GM23338 (cell line): ENCODE measurements at regions not wholly inside any gene's neighbourhood (a gene's known extent, or its start where the extent isn't known, plus 50 kb on each side); places are given as distances from the start of the nearest gene placed in this dataset.

Source experiments
- ATAC-seq: fragments of 200-7000 bp; cut with Tn5 transposase; 3 replicates; pipeline ENCODE4 v1.9.1; 2020
- DNase-seq: peaks from one replicate; pipeline ENCODE4 v3.0.0-alpha.2; 2015; ENCODE audit warnings: low spot score
- H2AFZ ChIP-seq: fragments of 200-600 bp; sonication (generic); 2 replicates; pipeline ENCODE4 v1.8.0; 2016; ENCODE audit warnings: antibody characterized with exemption, mild to moderate bottlenecking, moderate library complexity
- H3F3A ChIP-seq: fragments of 200-600 bp; sonication (generic); replicated peaks from 2 replicates; pipeline ENCODE4 v1.8.0; 2017; ENCODE audit warnings: antibody characterized with exemption, mixed run types, low read depth
- H3K27ac ChIP-seq: fragments of 200-600 bp; sonication (generic); 2 replicates; pipeline ENCODE4 v1.6.1; 2016; ENCODE audit warnings: low read depth
- H3K27me3 ChIP-seq: fragments of 200-600 bp; sonication (generic); 2 replicates; pipeline ENCODE4 v1.8.0; 2016; ENCODE audit warnings: mild to moderate bottlenecking, mixed run types, moderate library complexity; ENCODE audit not compliant: insufficient read depth
- H3K36me3 ChIP-seq: fragments of 200-600 bp; sonication (generic); 2 replicates; pipeline ENCODE4 v1.8.0; 2016; ENCODE audit warnings: mild to moderate bottlenecking; ENCODE audit not compliant: insufficient read depth
- H3K4me1 ChIP-seq: fragments of 200-600 bp; sonication (generic); 2 replicates; pipeline ENCODE4 v1.8.0; 2016; ENCODE audit warnings: mild to moderate bottlenecking, moderate library complexity; ENCODE audit not compliant: insufficient read depth
- H3K4me2 ChIP-seq: fragments of 200-600 bp; sonication (generic); 2 replicates; pipeline ENCODE4 v1.7.1; 2017; ENCODE audit warnings: mixed run types
- H3K4me3 ChIP-seq: fragments of 200-600 bp; sonication (generic); 2 replicates; pipeline ENCODE4 v1.6.1; 2016; ENCODE audit warnings: mixed run types
- H3K79me2 ChIP-seq: fragments of 200-600 bp; sonication (generic); replicated peaks from 2 replicates; pipeline ENCODE4 v1.8.0; 2017; ENCODE audit warnings: mild to moderate bottlenecking; ENCODE audit not compliant: insufficient read depth
- H3K9me2 ChIP-seq: fragments of 200-600 bp; sonication (generic); 2 replicates; pipeline ENCODE4 v1.8.0; 2017; ENCODE audit not compliant: insufficient read depth
- H4K20me1 ChIP-seq: fragments of 200-600 bp; sonication (generic); replicated peaks from 2 replicates; pipeline ENCODE4 v1.8.0; 2017; ENCODE audit warnings: mild to moderate bottlenecking; ENCODE audit not compliant: insufficient read depth
- H3K27ac Mint-ChIP-seq: 2 replicates; pipeline ENCODE4 v1.8.0; 2020; ENCODE audit warnings: inconsistent platforms, mild to moderate bottlenecking, moderate library complexity, mixed read lengths
- H3K27me3 Mint-ChIP-seq: 3 replicates; pipeline ENCODE4 v1.8.0; 2022; ENCODE audit warnings: low read depth, mild to moderate bottlenecking, moderate library complexity, mixed read lengths, inconsistent platforms; ENCODE audit not compliant: insufficient read depth, poor library complexity
- H3K36me3 Mint-ChIP-seq: 3 replicates; pipeline ENCODE4 v1.8.0; 2021; ENCODE audit warnings: low read depth, mild to moderate bottlenecking, inconsistent platforms, moderate library complexity, mixed read lengths
- H3K4me1 Mint-ChIP-seq: 3 replicates; pipeline ENCODE4 v1.8.0; 2020; ENCODE audit warnings: mild to moderate bottlenecking, inconsistent platforms, mixed read lengths
- H3K4me3 Mint-ChIP-seq: 3 replicates; pipeline ENCODE4 v1.8.0; 2021; ENCODE audit warnings: moderate library complexity, mild to moderate bottlenecking, inconsistent platforms, mixed read lengths
- H3K9me3 Mint-ChIP-seq: 3 replicates; pipeline ENCODE4 v1.8.0; 2020; ENCODE audit warnings: moderate library complexity, mild to moderate bottlenecking, inconsistent platforms, mixed read lengths
- CREB1 ChIP-seq: fragments of 250-450 bp; sonication (Bioruptor Pico); IDR thresholded peaks from 2 replicates; pipeline ENCODE4 v1.5.0; 2020; ENCODE audit warnings: low read depth, mild to moderate bottlenecking, moderate library complexity
- CTCF ChIP-seq, 2 experiments: fragments of 200-600 bp in 1 of 2; sonication (generic) in 1 of 2; conservative IDR thresholded peaks; 2 replicates each; pipeline versions ENCODE4 v1.5.1 to v1.6.1; 2016 to 2017; ENCODE audit warnings: antibody characterized with exemption in 2 of 2, low read depth in 2 of 2, mild to moderate bottlenecking in 2 of 2, moderate library complexity in 1 of 2
- ETS1 ChIP-seq: IDR thresholded peaks from 2 replicates; pipeline ENCODE4 v1.6.1; 2016; ENCODE audit warnings: antibody characterized with exemption
- EZH2 ChIP-seq: fragments of 200-600 bp; sonication (generic); IDR thresholded peaks from one replicate; pipeline ENCODE4 v1.8.0; 2017; ENCODE audit warnings: antibody characterized with exemption, mild to moderate bottlenecking, low read depth; ENCODE audit not compliant: unreplicated experiment
- EZH2phosphoT487 ChIP-seq: fragments of 200-600 bp; sonication (generic); IDR thresholded peaks from one replicate; pipeline ENCODE4 v1.8.1; 2018; ENCODE audit warnings: antibody characterized with exemption; ENCODE audit not compliant: unreplicated experiment
- JUNB ChIP-seq: IDR thresholded peaks from one replicate; pipeline ENCODE4 v1.6.1; 2016; ENCODE audit warnings: antibody characterized with exemption; ENCODE audit not compliant: unreplicated experiment
- NANOG ChIP-seq: IDR thresholded peaks from 2 replicates; pipeline ENCODE4 v1.6.1; 2016; ENCODE audit warnings: antibody characterized with exemption, borderline replicate concordance
- POLR2AphosphoS5 ChIP-seq: IDR thresholded peaks from 2 replicates; pipeline ENCODE4 v1.6.1; 2016; ENCODE audit warnings: antibody characterized with exemption, low read depth
- REST ChIP-seq: IDR thresholded peaks from one replicate; pipeline ENCODE4 v1.6.1; 2018; ENCODE audit warnings: antibody characterized with exemption; ENCODE audit not compliant: unreplicated experiment
- STAT1 ChIP-seq: IDR thresholded peaks from one replicate; pipeline ENCODE4 v1.6.1; 2016; ENCODE audit warnings: antibody characterized with exemption; ENCODE audit not compliant: unreplicated experiment
- ZNF114 ChIP-seq: fragments of 250-450 bp; sonication (Bioruptor Pico); IDR thresholded peaks from 2 replicates; pipeline ENCODE4 v1.5.0; 2020; ENCODE audit warnings: mild to moderate bottlenecking, moderate library complexity
- ZNF331 ChIP-seq: fragments of 250-450 bp; sonication (Bioruptor Pico); IDR thresholded peaks from 2 replicates; pipeline ENCODE4 v1.5.0; 2020; ENCODE audit warnings: low read depth, mild to moderate bottlenecking, moderate library complexity
- ZNF462 ChIP-seq: fragments of 250-450 bp; sonication (Bioruptor Pico); IDR thresholded peaks from 2 replicates; pipeline ENCODE4 v1.5.0; 2020; ENCODE audit warnings: mild to moderate bottlenecking, moderate library complexity

- H3K36me3 ChIP-seq: no peaks in the 10 kb centered on the region
- TF ChIP-seq ZNF462 (CRISPR knock-in tag) (no peak), NANOG (no peak), STAT1 (no peak), REST (no peak), EZH2 (no peak), EZH2phosphoT487 (no peak), CTCF (conservative IDR thresholded peaks at IDR 0.05; ENCODE audit: low read depth in 2 of 2) (no peak), ETS1 (no peak), JUNB (no peak), ZNF114 (CRISPR knock-in tag) (no peak), CREB1 (CRISPR knock-in tag) (no peak), POLR2AphosphoS5 (no peak), ZNF331 (CRISPR knock-in tag) (no peak)
- H3K9me2 ChIP-seq: no peaks in the 10 kb centered on the region
- Mint-ChIP-seq H3K36me3 (no peaks in the 10 kb centered on the region), H3K4me3 (no peak overlapping the region), H3K9me3 (no peaks in the 10 kb centered on the region), H3K27me3 (peaks cover 8% of the 10 kb centered on the region), H3K27ac (no peak overlapping the region), H3K4me1 (peaks cover 10% of the 10 kb centered on the region; the same call in 2 of the 3 replicates)
- H3F3A ChIP-seq: no peaks in the 10 kb centered on the region
- H3K79me2 ChIP-seq: no peaks in the 10 kb centered on the region
- no peaks in the 10 kb centered on the region for H3K4me1 ChIP-seq
- peak overlapping the region; percentile 25 for H2AFZ ChIP-seq
- no peak overlapping the region for H3K27ac ChIP-seq
- H4K20me1 ChIP-seq: no peaks in the 10 kb centered on the region
- no peak for ATAC-seq
- H3K27me3 ChIP-seq: no peaks in the 10 kb centered on the region
- no peak for DNase-seq
- H3K4me3 ChIP-seq: no peak overlapping the region
- H3K4me2 ChIP-seq: no peak overlapping the region
Observed at GRCh38 chr17:31695456-31696090, 163.5 kb downstream of the COPRS start.
